Astrocyte of the cerebellum (primary cell): ENCODE measurements at regions not wholly inside any gene's neighbourhood (a gene's known extent, or its start where the extent isn't known, plus 50 kb on each side); places are given as distances from the start of the nearest gene placed in this dataset.

Source experiments
- DNase-seq: peaks from one replicate; pipeline ENCODE4 v3.0.0-alpha.2; 2011; ENCODE audit warnings: low read depth
- H3K4me3 ChIP-seq: 2 replicates; pipeline ENCODE4 v1.5.1; 2011; ENCODE audit warnings: mild to moderate bottlenecking, low read depth, low read length, moderate library complexity
- in situ Hi-C: cut with HindIII; loops from 2 replicates; pipeline ENCODE4 v1.10.0; 2017; ENCODE audit warnings: low sequenced_read_pairs
- TF ChIP-seq, protein P1 (sequence below): IDR thresholded peaks from 2 replicates; pipeline ENCODE4 v1.5.1; 2012; ENCODE audit warnings: low read length, low read depth, moderate library complexity, mild to moderate bottlenecking; ENCODE audit errors: missing control alignments

DNA sequence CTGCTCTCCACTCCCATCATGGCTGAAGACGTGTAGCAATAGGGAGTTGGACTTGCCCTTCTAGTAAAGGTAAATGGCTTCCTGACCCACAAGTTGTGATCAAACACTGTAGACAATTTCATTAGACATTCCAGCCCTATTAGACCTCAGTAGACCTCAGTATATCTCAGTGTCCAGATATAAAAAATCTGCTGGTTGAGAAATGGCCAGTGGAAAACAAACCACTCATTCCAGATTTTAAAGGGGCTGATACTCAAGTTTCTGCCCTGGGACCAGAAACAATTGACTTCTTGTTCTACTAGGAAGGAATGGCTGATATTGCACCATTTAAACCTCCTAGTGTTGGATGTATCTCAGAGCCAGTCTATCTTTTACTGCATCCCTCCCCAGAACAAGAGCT is 613.2 kb downstream of the PDCD6IP start:
- no peak for DNase-seq
- TF ChIP-seq, protein P1, sequence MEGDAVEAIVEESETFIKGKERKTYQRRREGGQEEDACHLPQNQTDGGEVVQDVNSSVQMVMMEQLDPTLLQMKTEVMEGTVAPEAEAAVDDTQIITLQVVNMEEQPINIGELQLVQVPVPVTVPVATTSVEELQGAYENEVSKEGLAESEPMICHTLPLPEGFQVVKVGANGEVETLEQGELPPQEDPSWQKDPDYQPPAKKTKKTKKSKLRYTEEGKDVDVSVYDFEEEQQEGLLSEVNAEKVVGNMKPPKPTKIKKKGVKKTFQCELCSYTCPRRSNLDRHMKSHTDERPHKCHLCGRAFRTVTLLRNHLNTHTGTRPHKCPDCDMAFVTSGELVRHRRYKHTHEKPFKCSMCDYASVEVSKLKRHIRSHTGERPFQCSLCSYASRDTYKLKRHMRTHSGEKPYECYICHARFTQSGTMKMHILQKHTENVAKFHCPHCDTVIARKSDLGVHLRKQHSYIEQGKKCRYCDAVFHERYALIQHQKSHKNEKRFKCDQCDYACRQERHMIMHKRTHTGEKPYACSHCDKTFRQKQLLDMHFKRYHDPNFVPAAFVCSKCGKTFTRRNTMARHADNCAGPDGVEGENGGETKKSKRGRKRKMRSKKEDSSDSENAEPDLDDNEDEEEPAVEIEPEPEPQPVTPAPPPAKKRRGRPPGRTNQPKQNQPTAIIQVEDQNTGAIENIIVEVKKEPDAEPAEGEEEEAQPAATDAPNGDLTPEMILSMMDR = no peak
- in situ Hi-C loops = no loop called here
- no peak overlapping the region for H3K4me3 ChIP-seq

- in situ Hi-C loops = no loop called here
- DNase-seq = no peak
- no peak overlapping the region for H3K4me3 ChIP-seq
- TF ChIP-seq, protein P1 = no peak
Measured at GRCh38 chr3:34419801-34420200, 621.4 kb downstream of the PDCD6IP start.

- DNase-seq = no peak
- H3K4me3 ChIP-seq = no peak overlapping the region
- TF ChIP-seq, protein P1 = no peak
- in situ Hi-C loops = no loop called here
Measured at GRCh38 chr3:34421762-34422161, 623.3 kb downstream of the PDCD6IP start.

DNA sequence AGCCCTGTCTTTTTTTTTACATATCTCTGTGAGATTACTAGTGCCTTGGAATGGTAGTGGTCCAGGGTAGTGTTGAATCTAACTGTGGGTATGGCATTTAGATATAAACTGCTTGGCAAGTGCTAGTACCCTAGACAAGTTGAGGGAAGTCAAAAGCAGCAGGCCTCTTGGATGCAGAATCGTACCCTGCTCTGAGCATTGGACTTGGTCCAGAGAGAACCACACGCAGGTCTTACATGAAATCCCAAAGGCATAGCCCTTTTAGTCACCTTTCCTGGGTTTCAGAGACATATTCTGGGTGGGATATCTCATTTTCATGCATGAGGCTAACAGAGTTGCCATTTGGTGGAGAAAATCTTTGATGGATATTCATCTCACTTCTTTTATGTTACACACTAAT is 641.4 kb downstream of the PDCD6IP start:
- DNase-seq = no peak
- in situ Hi-C loops = no loop called here
- TF ChIP-seq, protein P1 = no peak
- no peak overlapping the region for H3K4me3 ChIP-seq

GRCh38 chr3:34444137-34444536 is 645.7 kb downstream of the PDCD6IP start:
- in situ Hi-C loops = no loop called here
- DNase-seq = no peak
- H3K4me3 ChIP-seq = no peak overlapping the region
- TF ChIP-seq, protein P1 = no peak

- H3K4me3 ChIP-seq = no peak overlapping the region
- in situ Hi-C loops = no loop called here
- TF ChIP-seq, protein P1 = no peak
- no peak for DNase-seq
Measured at GRCh38 chr3:34449305-34449704, 650.9 kb downstream of the PDCD6IP start.

DNA sequence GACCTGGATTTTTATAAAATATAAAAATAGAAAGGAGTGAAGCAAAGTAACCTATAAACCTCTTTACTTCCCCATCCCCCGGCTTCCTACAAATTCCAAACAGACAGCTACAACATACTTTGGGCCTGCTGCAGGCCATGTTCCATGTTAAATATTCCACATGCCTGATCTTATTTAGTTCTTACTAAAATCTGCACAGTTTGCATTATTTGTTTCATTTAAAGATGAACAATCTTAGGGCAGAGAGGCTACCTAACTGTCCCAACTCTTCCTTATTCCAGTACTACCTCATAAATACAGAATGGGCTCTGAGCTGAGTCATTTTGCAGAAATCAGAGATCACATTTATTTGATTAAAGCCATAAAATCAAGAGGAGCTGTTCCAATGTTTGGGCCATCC is 665.0 kb downstream of the PDCD6IP start:
- TF ChIP-seq, protein P1 = no peak
- no peak overlapping the region for H3K4me3 ChIP-seq
- no peak for DNase-seq
- in situ Hi-C loops = no loop called here
